ENCODE measurements at regions not wholly inside any gene's neighbourhood (a gene's known extent, or its start where the extent isn't known, plus 50 kb on each side); places are given as distances from the start of the nearest gene placed in this dataset.

GRCh38 chr2:239839306-239839705, 185.8 kb downstream of the NDUFA10 start:
- no peak for TF ChIP-seq CTCF (conservative IDR thresholded peaks at IDR 0.05; ENCODE audit: control insufficient read depth, insufficient read depth, low read depth, low read length)
- H3K4me3 ChIP-seq (ENCODE audit: control insufficient read depth, low read depth, low read length): no peak overlapping the region
- DNase-seq (ENCODE audit: low read depth): no peak

- no peak for DNase-seq (ENCODE audit: low read depth)
- H3K4me3 ChIP-seq (ENCODE audit: control insufficient read depth, low read depth, low read length): no peak overlapping the region
These were observed 188.9 kb downstream of the NDUFA10 start for GRCh38 chr2:239836021-239836765.

GRCh38 chr2:239835056-239835455, 190.1 kb downstream of the NDUFA10 start:
- no peak for DNase-seq (ENCODE audit: low read depth)
- no peak for TF ChIP-seq CTCF (conservative IDR thresholded peaks at IDR 0.05; ENCODE audit: control insufficient read depth, insufficient read depth, low read depth, low read length)
- no peak overlapping the region for H3K4me3 ChIP-seq (ENCODE audit: control insufficient read depth, low read depth, low read length)

More at GRCh38 chr2:239836021-239836765, 188.9 kb downstream of the NDUFA10 start:
- no peak for TF ChIP-seq CTCF (conservative IDR thresholded peaks at IDR 0.05; ENCODE audit: control insufficient read depth, insufficient read depth, low read depth, low read length)

- DNase-seq (ENCODE audit: low read depth): no peak
- no peak overlapping the region for H3K4me3 ChIP-seq (ENCODE audit: control insufficient read depth, low read depth, low read length)
- TF ChIP-seq CTCF (conservative IDR thresholded peaks at IDR 0.05; ENCODE audit: control insufficient read depth, insufficient read depth, low read depth, low read length): no peak
These were observed 191.0 kb downstream of the NDUFA10 start for GRCh38 chr2:239834143-239834542.

- TF ChIP-seq CTCF (conservative IDR thresholded peaks at IDR 0.05; ENCODE audit: control insufficient read depth, insufficient read depth, low read depth, low read length): no peak
- DNase-seq (ENCODE audit: low read depth): no peak
These were observed 191.7 kb downstream of the NDUFA10 start for GRCh38 chr2:239833269-239834109.

GRCh38 chr2:239832490-239833268, 192.5 kb downstream of the NDUFA10 start:
- no peak for DNase-seq (ENCODE audit: low read depth)
- TF ChIP-seq CTCF (conservative IDR thresholded peaks at IDR 0.05; ENCODE audit: control insufficient read depth, insufficient read depth, low read depth, low read length): no peak
- no peak overlapping the region for H3K4me3 ChIP-seq (ENCODE audit: control insufficient read depth, low read depth, low read length)

More at GRCh38 chr2:239833269-239834109, 191.7 kb downstream of the NDUFA10 start:
- H3K4me3 ChIP-seq (ENCODE audit: control insufficient read depth, low read depth, low read length): no peak overlapping the region
